SK-N-SH (cell line): ENCODE measurements at regions not wholly inside any gene's neighbourhood (a gene's known extent, or its start where the extent isn't known, plus 50 kb on each side); places are given as distances from the start of the nearest gene placed in this dataset.

Experiments used
- CTCF ChIA-PET: fragments of 300-600, 350-600 bp; formaldehyde crosslinking; extraction: SDS; loops from one replicate; lab custom pipeline; 2021; lab: Yijun Ruan, JAX
- POLR2A ChIA-PET: fragments of 350-600 bp; sonication (Branson Sonifier 250); formaldehyde crosslinking; extraction: SDS; loops from one replicate; lab custom pipeline; 2020; ENCODE audit warnings: antibody characterized with exemption, inconsistent platforms; lab: Yijun Ruan, JAX
- DNase-seq: peaks from one replicate; pipeline ENCODE4 v3.0.0; 2012
- H2AFZ ChIP-seq: fragments of 200-600 bp; sonication (generic); 2 replicates; pipeline ENCODE4 v1.8.1; 2016; ENCODE audit warnings: antibody characterized with exemption, mild to moderate bottlenecking, low read depth
- H3F3A ChIP-seq: fragments of 200-600 bp; sonication (generic); replicated peaks from 2 replicates; pipeline ENCODE3; 2016; ENCODE audit warnings: antibody characterized with exemption, mild to moderate bottlenecking; ENCODE audit not compliant: insufficient read depth
- H3K27ac ChIP-seq, 2 experiments: fragments of 200-500 bp in 1 of 2; fragments of 200-600 bp in 1 of 2; sonication (Bioruptor generic) in 1 of 2; sonication (generic), shearing (Covaris generic) in 1 of 2; 2 replicates each; pipeline versions ENCODE4 v1.5.1 to v1.6.1; 2014 to 2016; ENCODE audit warnings: low read depth in 2 of 2, inconsistent platforms in 1 of 2, low read length in 1 of 2, mild to moderate bottlenecking in 1 of 2, mixed read lengths in 1 of 2
- H3K27me3 ChIP-seq: fragments of 200-600 bp; sonication (generic), shearing (Covaris generic); 2 replicates; pipeline ENCODE4 v1.6.1; 2016; ENCODE audit warnings: mixed run types; ENCODE audit not compliant: insufficient read depth
- H3K36me3 ChIP-seq, 2 experiments: fragments of 200-500 bp in 1 of 2; fragments of 200-600 bp in 1 of 2; sonication (Bioruptor generic) in 1 of 2; sonication (generic) in 1 of 2; replicated peaks in 1 of 2; 2 replicates each; pipeline versions ENCODE3 to v1.5.1; 2014 to 2016; ENCODE audit warnings: low read length in 1 of 2, mild to moderate bottlenecking in 1 of 2; ENCODE audit not compliant: insufficient read depth in 2 of 2, control insufficient read depth in 1 of 2
- H3K4me1 ChIP-seq, 2 experiments: fragments of 200-500 bp in 1 of 2; fragments of 200-600 bp in 1 of 2; sonication (Bioruptor generic) in 1 of 2; sonication (generic), shearing (Covaris generic) in 1 of 2; 2 replicates each; pipeline versions ENCODE4 v1.5.1 to v1.6.1; 2014 to 2016; ENCODE audit warnings: low read depth in 1 of 2, low read length in 1 of 2, mixed run types in 1 of 2; ENCODE audit not compliant: insufficient read depth in 2 of 2, control insufficient read depth in 1 of 2
- H3K4me2 ChIP-seq: fragments of 200-600 bp; sonication (generic), shearing (Covaris generic); 2 replicates; pipeline ENCODE4 v1.6.1; 2017; ENCODE audit warnings: mixed run types
- H3K4me3 ChIP-seq, 2 experiments: fragments of 200-500 bp in 1 of 2; fragments of 200-600 bp in 1 of 2; sonication (Bioruptor generic) in 1 of 2; sonication (generic), shearing (Covaris generic) in 1 of 2; 2 replicates each; pipeline versions ENCODE4 v1.5.1 to v1.8.1; 2014 to 2016; ENCODE audit warnings: low read depth in 2 of 2, inconsistent platforms in 1 of 2, low read length in 1 of 2, mild to moderate bottlenecking in 1 of 2, mixed read lengths in 1 of 2, moderate library complexity in 1 of 2
- H3K79me2 ChIP-seq: fragments of 200-600 bp; sonication (generic); 2 replicates; pipeline ENCODE4 v1.8.1; 2017; ENCODE audit warnings: mild to moderate bottlenecking; ENCODE audit not compliant: insufficient read depth
- H3K9ac ChIP-seq: fragments of 200-600 bp; sonication (generic); 2 replicates; pipeline ENCODE4 v1.6.1; 2017; ENCODE audit warnings: mixed run types
- H3K9me2 ChIP-seq: fragments of 200-600 bp; sonication (generic); 2 replicates; pipeline ENCODE4 v1.6.1; 2017; ENCODE audit warnings: mixed run types
- H3K9me3 ChIP-seq: fragments of 200-600 bp; sonication (generic); 2 replicates; pipeline ENCODE4 v1.6.1; 2017; ENCODE audit warnings: mixed run types, mild to moderate bottlenecking, moderate library complexity
- H4K20me1 ChIP-seq: fragments of 200-600 bp; sonication (generic); 2 replicates; pipeline ENCODE4 v1.6.1; 2017; ENCODE audit warnings: mild to moderate bottlenecking, mixed run types; ENCODE audit not compliant: insufficient read depth
- FOXJ3 ChIP-seq: sonication (generic); formaldehyde crosslinking; IDR thresholded peaks from 2 replicates; pipeline ENCODE4 v1.5.1; 2020; ENCODE audit warnings: mild to moderate bottlenecking, missing genetic modification reagents
- FOXM1 ChIP-seq: IDR thresholded peaks from 2 replicates; pipeline ENCODE4 v1.4.0; 2012; ENCODE audit warnings: low read depth, mild to moderate bottlenecking
- GATA2 ChIP-seq: sonication (generic); formaldehyde crosslinking; IDR thresholded peaks from 2 replicates; pipeline ENCODE4 v1.5.0; 2020; ENCODE audit warnings: mild to moderate bottlenecking, missing genetic modification reagents
- NRF1 ChIP-seq: IDR thresholded peaks from 2 replicates; pipeline ENCODE4 v1.6.1; 2012; ENCODE audit warnings: low read depth, mild to moderate bottlenecking, low read length
- POLR2AphosphoS5 ChIP-seq: IDR thresholded peaks from 2 replicates; pipeline ENCODE4 v1.6.1; 2012; ENCODE audit warnings: low read depth, low read length
- RCOR1 ChIP-seq: fragments of 150-350 bp; IDR thresholded peaks from 2 replicates; pipeline ENCODE4 v1.6.1; 2017; ENCODE audit warnings: antibody characterized with exemption, low read length
- TAF1 ChIP-seq: IDR thresholded peaks from 2 replicates; pipeline ENCODE4 v1.6.1; 2012; ENCODE audit warnings: low read depth, mild to moderate bottlenecking, low read length, moderate library complexity, borderline replicate concordance
- TCF12 ChIP-seq: IDR thresholded peaks from 2 replicates; pipeline ENCODE4 v1.4.0; 2012
- WGBS: methylation state at CpG from one replicate; pipeline ENCODE4 v1.1.6; 2017; ENCODE audit warnings: low lambda C conversion rate; 5-methylcytosine and 5-hydroxymethylcytosine counted together
- TF ChIP-seq, protein P1 (sequence below): fragments of 150-350 bp; IDR thresholded peaks from 2 replicates; pipeline ENCODE4 v1.6.1; 2017; ENCODE audit warnings: antibody characterized with exemption, low read length, low read depth, borderline replicate concordance
- TF ChIP-seq, protein P2 (sequence below): IDR thresholded peaks from 2 replicates; pipeline ENCODE4 v1.4.0; 2012; ENCODE audit warnings: low read depth
- TF ChIP-seq, protein P3 (sequence below): IDR thresholded peaks from 2 replicates; pipeline ENCODE4 v1.6.1; 2012; ENCODE audit warnings: mild to moderate bottlenecking, low read depth, low read length, moderate library complexity

DNA sequence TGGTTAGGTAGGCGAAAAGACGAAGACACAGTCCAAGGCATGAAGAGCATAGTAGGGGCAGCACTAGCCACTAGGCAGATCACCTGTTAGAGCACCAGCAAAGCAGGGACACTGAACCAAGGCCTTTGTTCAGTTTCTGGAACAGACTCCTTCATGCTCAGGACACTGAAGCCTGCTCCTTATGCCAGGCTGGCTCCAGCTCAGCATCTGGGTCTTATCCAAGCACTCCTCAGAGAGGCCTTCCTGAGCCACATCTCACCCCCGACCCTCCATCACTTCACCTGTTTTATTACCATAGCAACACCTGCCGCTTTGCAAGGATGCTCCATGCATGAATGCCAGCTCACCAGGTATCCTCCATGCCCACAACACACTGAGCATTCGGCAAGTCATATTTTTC, 206.3 kb upstream of the CHRNA7 start:
- H3K9me3 ChIP-seq = no peaks in the 10 kb centered on the region
- no peaks in the 10 kb centered on the region for H4K20me1 ChIP-seq
- H3K4me2 ChIP-seq = no peak overlapping the region
- no peaks in the 10 kb centered on the region for H3F3A ChIP-seq
- H3K9me2 ChIP-seq = no peaks in the 10 kb centered on the region
- no peak for DNase-seq
- no peaks in the 10 kb centered on the region for H3K79me2 ChIP-seq
- H3K4me1 ChIP-seq = no peaks in the 10 kb centered on the region
- no peaks in the 10 kb centered on the region for H3K27me3 ChIP-seq
- no peak overlapping the region for H3K4me3 ChIP-seq
- H3K9ac ChIP-seq = no peak overlapping the region
- no peak for TF ChIP-seq GATA2 (CRISPR knock-in tag)
- TF ChIP-seq, protein P1, sequence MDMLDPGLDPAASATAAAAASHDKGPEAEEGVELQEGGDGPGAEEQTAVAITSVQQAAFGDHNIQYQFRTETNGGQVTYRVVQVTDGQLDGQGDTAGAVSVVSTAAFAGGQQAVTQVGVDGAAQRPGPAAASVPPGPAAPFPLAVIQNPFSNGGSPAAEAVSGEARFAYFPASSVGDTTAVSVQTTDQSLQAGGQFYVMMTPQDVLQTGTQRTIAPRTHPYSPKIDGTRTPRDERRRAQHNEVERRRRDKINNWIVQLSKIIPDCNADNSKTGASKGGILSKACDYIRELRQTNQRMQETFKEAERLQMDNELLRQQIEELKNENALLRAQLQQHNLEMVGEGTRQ = no peak
- TF ChIP-seq RCOR1 = no peak
- TF ChIP-seq TCF12 = no peak
- ChIA-PET CTCF (no interaction called here), POLR2A (no interaction called here)
- no peak overlapping the region for H2AFZ ChIP-seq
- no peak overlapping the region for H3K27ac ChIP-seq
- H3K36me3 ChIP-seq = no peaks in the 10 kb centered on the region
- WGBS = 24% methylated on average over 5 of the region's 5 CpGs

DNA sequence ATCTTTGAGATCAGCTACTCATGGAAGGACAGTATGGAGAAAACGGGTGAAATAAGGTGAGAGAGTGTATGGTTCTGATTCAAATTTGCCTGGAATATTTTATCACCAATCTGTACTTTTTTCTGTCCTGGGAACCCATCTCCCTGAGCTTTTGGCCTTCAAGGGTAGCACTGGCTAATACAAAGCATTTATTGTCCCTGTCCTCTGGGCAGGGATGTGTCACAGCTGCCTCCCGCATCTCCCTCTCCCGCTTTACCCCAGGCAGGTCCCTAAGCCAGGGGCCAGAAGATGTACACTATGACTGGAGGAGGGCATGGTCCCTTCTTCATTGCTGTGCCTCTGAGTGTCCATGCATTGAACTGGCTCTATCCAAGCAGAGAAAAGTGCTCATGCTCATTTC, 201.7 kb upstream of the CHRNA7 start:
- Histone ChIP-seq H3K4me1 (no peaks in the 10 kb centered on the region), H4K20me1 (no peaks in the 10 kb centered on the region), H3F3A (no peaks in the 10 kb centered on the region), H3K4me2 (no peak overlapping the region), H3K9ac (no peak overlapping the region), H2AFZ (no peak overlapping the region), H3K27ac (no peak overlapping the region), H3K79me2 (no peaks in the 10 kb centered on the region), H3K27me3 (no peaks in the 10 kb centered on the region), H3K36me3 (no peaks in the 10 kb centered on the region), H3K4me3 (no peak overlapping the region), H3K9me3 (no peaks in the 10 kb centered on the region), H3K9me2 (no peaks in the 10 kb centered on the region)
- DNase-seq = no peak
- 27% methylated on average over 3 of the region's 3 CpGs for WGBS
- ChIA-PET CTCF (no interaction called here), POLR2A (no interaction called here)
- no peak for TF ChIP-seq GATA2 (CRISPR knock-in tag)
- no peak for TF ChIP-seq FOXM1
- TF ChIP-seq POLR2AphosphoS5 = no peak
- TF ChIP-seq, protein P2, sequence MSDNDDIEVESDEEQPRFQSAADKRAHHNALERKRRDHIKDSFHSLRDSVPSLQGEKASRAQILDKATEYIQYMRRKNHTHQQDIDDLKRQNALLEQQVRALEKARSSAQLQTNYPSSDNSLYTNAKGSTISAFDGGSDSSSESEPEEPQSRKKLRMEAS = no peak
- TF ChIP-seq FOXJ3 (CRISPR knock-in tag) = no peak
- TF ChIP-seq, protein P3, sequence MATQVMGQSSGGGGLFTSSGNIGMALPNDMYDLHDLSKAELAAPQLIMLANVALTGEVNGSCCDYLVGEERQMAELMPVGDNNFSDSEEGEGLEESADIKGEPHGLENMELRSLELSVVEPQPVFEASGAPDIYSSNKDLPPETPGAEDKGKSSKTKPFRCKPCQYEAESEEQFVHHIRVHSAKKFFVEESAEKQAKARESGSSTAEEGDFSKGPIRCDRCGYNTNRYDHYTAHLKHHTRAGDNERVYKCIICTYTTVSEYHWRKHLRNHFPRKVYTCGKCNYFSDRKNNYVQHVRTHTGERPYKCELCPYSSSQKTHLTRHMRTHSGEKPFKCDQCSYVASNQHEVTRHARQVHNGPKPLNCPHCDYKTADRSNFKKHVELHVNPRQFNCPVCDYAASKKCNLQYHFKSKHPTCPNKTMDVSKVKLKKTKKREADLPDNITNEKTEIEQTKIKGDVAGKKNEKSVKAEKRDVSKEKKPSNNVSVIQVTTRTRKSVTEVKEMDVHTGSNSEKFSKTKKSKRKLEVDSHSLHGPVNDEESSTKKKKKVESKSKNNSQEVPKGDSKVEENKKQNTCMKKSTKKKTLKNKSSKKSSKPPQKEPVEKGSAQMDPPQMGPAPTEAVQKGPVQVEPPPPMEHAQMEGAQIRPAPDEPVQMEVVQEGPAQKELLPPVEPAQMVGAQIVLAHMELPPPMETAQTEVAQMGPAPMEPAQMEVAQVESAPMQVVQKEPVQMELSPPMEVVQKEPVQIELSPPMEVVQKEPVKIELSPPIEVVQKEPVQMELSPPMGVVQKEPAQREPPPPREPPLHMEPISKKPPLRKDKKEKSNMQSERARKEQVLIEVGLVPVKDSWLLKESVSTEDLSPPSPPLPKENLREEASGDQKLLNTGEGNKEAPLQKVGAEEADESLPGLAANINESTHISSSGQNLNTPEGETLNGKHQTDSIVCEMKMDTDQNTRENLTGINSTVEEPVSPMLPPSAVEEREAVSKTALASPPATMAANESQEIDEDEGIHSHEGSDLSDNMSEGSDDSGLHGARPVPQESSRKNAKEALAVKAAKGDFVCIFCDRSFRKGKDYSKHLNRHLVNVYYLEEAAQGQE = no peak
- no peak for TF ChIP-seq NRF1
- no peak for TF ChIP-seq TAF1
